ENCODE measurements at regions not wholly inside any gene's neighbourhood (a gene's known extent, or its start where the extent isn't known, plus 50 kb on each side); places are given as distances from the start of the nearest gene placed in this dataset.

DNA sequence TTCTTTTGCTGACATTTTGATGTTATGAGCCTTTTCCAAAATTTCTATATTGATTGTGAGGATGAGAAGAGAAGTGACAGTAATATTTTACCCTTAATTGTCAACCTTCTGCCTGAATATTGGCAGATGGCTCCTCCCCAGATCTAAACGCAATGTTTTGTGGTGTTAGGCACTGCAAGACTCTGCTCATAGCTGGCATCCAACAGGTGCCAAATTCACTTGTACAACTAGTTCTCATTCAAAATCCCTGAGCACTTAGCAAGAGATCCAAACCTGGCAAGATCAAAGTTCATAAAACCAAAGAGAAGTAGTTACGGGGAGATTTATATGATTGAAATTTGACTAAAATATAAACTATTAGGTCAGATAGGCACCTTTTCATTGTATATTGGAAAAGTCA, 901.7 kb upstream of the INTU start:
- no peak overlapping the region for H3K4me3 ChIP-seq
- H3K79me2 ChIP-seq (ENCODE audit: control insufficient read depth, insufficient read depth, low read length), result no peaks in the 10 kb centered on the region
- H2AFZ ChIP-seq (ENCODE audit: control insufficient read depth, low read depth, low read length), result no peak overlapping the region
- H3K27ac ChIP-seq (ENCODE audit: control insufficient read depth, insufficient read depth), result no peak overlapping the region
- H3K27me3 ChIP-seq (replicated peaks in 1 of 2; ENCODE audit: control insufficient read depth in 2 of 2, insufficient read depth in 2 of 2, low read length in 1 of 2), result 0 out of 4 replicates have a peak, but pooled peaks cover 0 to 1% of the 10 kb centered on the region in 2 experiments
- H3K9ac ChIP-seq (ENCODE audit: control insufficient read depth, insufficient read depth, low read length), result no peak overlapping the region
- H3K4me2 ChIP-seq (ENCODE audit: control insufficient read depth, insufficient read depth), result no peak overlapping the region
- no peaks in the 10 kb centered on the region for H3K9me3 ChIP-seq (replicated peaks; ENCODE audit: control insufficient read depth, insufficient read depth, low read length)
- TF ChIP-seq, protein P1, sequence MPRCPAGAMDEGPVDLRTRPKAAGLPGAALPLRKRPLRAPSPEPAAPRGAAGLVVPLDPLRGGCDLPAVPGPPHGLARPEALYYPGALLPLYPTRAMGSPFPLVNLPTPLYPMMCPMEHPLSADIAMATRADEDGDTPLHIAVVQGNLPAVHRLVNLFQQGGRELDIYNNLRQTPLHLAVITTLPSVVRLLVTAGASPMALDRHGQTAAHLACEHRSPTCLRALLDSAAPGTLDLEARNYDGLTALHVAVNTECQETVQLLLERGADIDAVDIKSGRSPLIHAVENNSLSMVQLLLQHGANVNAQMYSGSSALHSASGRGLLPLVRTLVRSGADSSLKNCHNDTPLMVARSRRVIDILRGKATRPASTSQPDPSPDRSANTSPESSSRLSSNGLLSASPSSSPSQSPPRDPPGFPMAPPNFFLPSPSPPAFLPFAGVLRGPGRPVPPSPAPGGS (IDR thresholded peaks at IDR 0.05; ENCODE audit: borderline replicate concordance, insufficient read depth, low read depth, low read length, poor library complexity, severe bottlenecking), result no peak
- ChIA-PET RAD21 (ENCODE audit: unreplicated experiment) (no interaction called here), POLR2A (no interaction called here), SMC1A (ENCODE audit: uncharacterized antibody, unreplicated experiment) (no interaction called here), CTCF (no interaction called here)
- FAIRE-seq, result no peak
- H4K20me1 ChIP-seq (ENCODE audit: control insufficient read depth, insufficient read depth), result no peaks in the 10 kb centered on the region
- no peaks in the 10 kb centered on the region for H3K4me1 ChIP-seq (ENCODE audit: control insufficient read depth, insufficient read depth, low read length)
- BruUV-seq (replicated peaks), result no TSS peak
- 72% methylated on average over 2 of the region's 2 CpGs for WGBS (ENCODE audit: insufficient coverage, insufficient replicate concordance, low lambda C conversion rate, missing lambda C conversion rate)
- DNase-seq (ENCODE audit: low read depth, low spot score), result no peak
- in situ Hi-C loops (cut with MboI), result no loop called here
- no peaks in the 10 kb centered on the region for H3K36me3 ChIP-seq (ENCODE audit: control insufficient read depth in 2 of 2, insufficient read depth in 2 of 2, low read length in 1 of 2)
- intact Hi-C loops (cut with micrococcal nuclease; ENCODE audit: unreplicated experiment), result no loop called here
- ATAC-seq, result no peak

DNA sequence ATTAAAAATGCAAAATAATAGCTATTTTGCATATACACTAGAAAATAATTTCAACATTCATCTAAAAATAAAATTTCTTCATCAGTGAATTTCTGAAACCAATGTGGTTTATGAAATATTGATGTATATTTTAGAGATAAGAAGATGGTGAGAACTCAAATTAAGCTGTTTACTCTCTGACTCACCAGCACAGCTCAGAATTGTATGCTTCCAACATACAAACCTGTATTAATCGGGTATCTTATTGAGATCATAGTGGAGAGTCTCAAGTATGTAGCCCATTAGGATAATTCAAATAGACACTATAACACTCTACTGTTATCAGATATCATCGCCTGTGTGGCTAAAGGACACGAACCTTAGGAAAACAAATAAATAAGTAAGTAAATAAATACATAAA, 899.5 kb upstream of the INTU start:
- H3K4me2 ChIP-seq (ENCODE audit: control insufficient read depth, insufficient read depth), result no peak overlapping the region
- no peak overlapping the region for H2AFZ ChIP-seq (ENCODE audit: control insufficient read depth, low read depth, low read length)
- intact Hi-C loops (cut with micrococcal nuclease; ENCODE audit: unreplicated experiment) (no loop called here), in situ Hi-C loops (cut with MboI) (no loop called here)
- H3K4me3 ChIP-seq, result no peak overlapping the region
- no peaks in the 10 kb centered on the region for H3K4me1 ChIP-seq (ENCODE audit: control insufficient read depth, insufficient read depth, low read length)
- RAD21 ChIA-PET (ENCODE audit: unreplicated experiment), result no interaction called here
- TF ChIP-seq, protein P2, sequence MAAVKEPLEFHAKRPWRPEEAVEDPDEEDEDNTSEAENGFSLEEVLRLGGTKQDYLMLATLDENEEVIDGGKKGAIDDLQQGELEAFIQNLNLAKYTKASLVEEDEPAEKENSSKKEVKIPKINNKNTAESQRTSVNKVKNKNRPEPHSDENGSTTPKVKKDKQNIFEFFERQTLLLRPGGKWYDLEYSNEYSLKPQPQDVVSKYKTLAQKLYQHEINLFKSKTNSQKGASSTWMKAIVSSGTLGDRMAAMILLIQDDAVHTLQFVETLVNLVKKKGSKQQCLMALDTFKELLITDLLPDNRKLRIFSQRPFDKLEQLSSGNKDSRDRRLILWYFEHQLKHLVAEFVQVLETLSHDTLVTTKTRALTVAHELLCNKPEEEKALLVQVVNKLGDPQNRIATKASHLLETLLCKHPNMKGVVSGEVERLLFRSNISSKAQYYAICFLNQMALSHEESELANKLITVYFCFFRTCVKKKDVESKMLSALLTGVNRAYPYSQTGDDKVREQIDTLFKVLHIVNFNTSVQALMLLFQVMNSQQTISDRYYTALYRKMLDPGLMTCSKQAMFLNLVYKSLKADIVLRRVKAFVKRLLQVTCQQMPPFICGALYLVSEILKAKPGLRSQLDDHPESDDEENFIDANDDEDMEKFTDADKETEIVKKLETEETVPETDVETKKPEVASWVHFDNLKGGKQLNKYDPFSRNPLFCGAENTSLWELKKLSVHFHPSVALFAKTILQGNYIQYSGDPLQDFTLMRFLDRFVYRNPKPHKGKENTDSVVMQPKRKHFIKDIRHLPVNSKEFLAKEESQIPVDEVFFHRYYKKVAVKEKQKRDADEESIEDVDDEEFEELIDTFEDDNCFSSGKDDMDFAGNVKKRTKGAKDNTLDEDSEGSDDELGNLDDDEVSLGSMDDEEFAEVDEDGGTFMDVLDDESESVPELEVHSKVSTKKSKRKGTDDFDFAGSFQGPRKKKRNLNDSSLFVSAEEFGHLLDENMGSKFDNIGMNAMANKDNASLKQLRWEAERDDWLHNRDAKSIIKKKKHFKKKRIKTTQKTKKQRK (IDR thresholded peaks at IDR 0.05; ENCODE audit: low read depth, low read length), result no peak
- TF ChIP-seq SRF (IDR thresholded peaks at IDR 0.05; ENCODE audit: low read depth in 2 of 2, low read length in 2 of 2), result no peak
- no peak for TF ChIP-seq SP1 (IDR thresholded peaks at IDR 0.05; ENCODE audit: low read depth, low read length)
- TF ChIP-seq SUZ12 (IDR thresholded peaks at IDR 0.05; ENCODE audit: unreplicated experiment), result no peak
- no peak for TF ChIP-seq GABPA (IDR thresholded peaks at IDR 0.05; ENCODE audit: low read depth)
- TF ChIP-seq KLF5 (IDR thresholded peaks at IDR 0.05; ENCODE audit: partially characterized antibody), result no peak
- no peak for TF ChIP-seq SIN3A (IDR thresholded peaks at IDR 0.05; ENCODE audit: low read depth, low read length)
- TF ChIP-seq CHD2 (IDR thresholded peaks at IDR 0.05; ENCODE audit: borderline replicate concordance, low read depth, low read length), result no peak
- no peak for TF ChIP-seq TARDBP (IDR thresholded peaks at IDR 0.05; ENCODE audit: borderline replicate concordance)
- TF ChIP-seq BRCA1 (IDR thresholded peaks at IDR 0.05; ENCODE audit: low read depth, low read length), result no peak
- no peak for TF ChIP-seq PML (IDR thresholded peaks at IDR 0.05; ENCODE audit: low read length)
- TF ChIP-seq HDAC6 (IDR thresholded peaks at IDR 0.05; ENCODE audit: unreplicated experiment), result no peak
- no peaks in the 10 kb centered on the region for H3K9me3 ChIP-seq (replicated peaks; ENCODE audit: control insufficient read depth, insufficient read depth, low read length)
- DNase-seq (ENCODE audit: low read depth, low spot score) (no peak), FAIRE-seq (no peak), ATAC-seq (no peak)
- no peaks in the 10 kb centered on the region for H3K36me3 ChIP-seq (ENCODE audit: control insufficient read depth in 2 of 2, insufficient read depth in 2 of 2, low read length in 1 of 2)
- POLR2A ChIA-PET, result no interaction called here
- CTCF ChIA-PET, result no interaction called here
- H3K27me3 ChIP-seq (replicated peaks in 1 of 2; ENCODE audit: control insufficient read depth in 2 of 2, insufficient read depth in 2 of 2, low read length in 1 of 2), result no peaks in the 10 kb centered on the region
- SMC1A ChIA-PET (ENCODE audit: uncharacterized antibody, unreplicated experiment), result no interaction called here
- no peaks in the 10 kb centered on the region for H4K20me1 ChIP-seq (ENCODE audit: control insufficient read depth, insufficient read depth)
- BruUV-seq (replicated peaks), result no TSS peak
- no peak overlapping the region for H3K9ac ChIP-seq (ENCODE audit: control insufficient read depth, insufficient read depth, low read length)
- WGBS (ENCODE audit: insufficient coverage, insufficient replicate concordance, low lambda C conversion rate, missing lambda C conversion rate), result 12% methylated on average over 3 of the region's 3 CpGs
- no peaks in the 10 kb centered on the region for H3K79me2 ChIP-seq (ENCODE audit: control insufficient read depth, insufficient read depth, low read length)
- no peak overlapping the region for H3K27ac ChIP-seq (ENCODE audit: control insufficient read depth, insufficient read depth)
